Upper lobe of right lung (tissue), 1 donor: ENCODE measurements at regions not wholly inside any gene's neighbourhood (a gene's known extent, or its start where the extent isn't known, plus 50 kb on each side); places are given as distances from the start of the nearest gene placed in this dataset.

Experiments used
- ATAC-seq: fragments of 200-7000 bp; cut with Tn5 transposase; one replicate; pipeline ENCODE4 v1.9.1; 2020; ENCODE audit warnings: mild to moderate bottlenecking, moderate library complexity
- DNase-seq: peaks from one replicate; pipeline ENCODE4 v3.0.0-alpha.2; 2020
- H3K27ac ChIP-seq: fragments of 200-600 bp; one replicate; pipeline ENCODE4 v1.8.0; 2022
- H3K27me3 ChIP-seq: fragments of 200-600 bp; one replicate; pipeline ENCODE4 v1.8.0; 2022; ENCODE audit warnings: mild to moderate bottlenecking
- H3K36me3 ChIP-seq: fragments of 200-600 bp; one replicate; pipeline ENCODE4 v1.8.0; 2022
- H3K4me1 ChIP-seq: fragments of 200-600 bp; one replicate; pipeline ENCODE4 v1.8.0; 2022
- H3K4me3 ChIP-seq: fragments of 200-600 bp; one replicate; pipeline ENCODE4 v1.8.0; 2022; ENCODE audit warnings: mild to moderate bottlenecking
- H3K9me3 ChIP-seq: fragments of 200-600 bp; one replicate; pipeline ENCODE4 v1.8.0; 2022
- intact Hi-C: fragments of 100-400 bp; cut with DNase I; formaldehyde crosslinking; loops from one replicate; pipeline ENCODE4 v1.11.0; 2022
- TF ChIP-seq, protein P1 (sequence below): fragments of 200-600 bp; IDR thresholded peaks from one replicate; pipeline ENCODE4 v1.8.0; 2022; ENCODE audit warnings: antibody characterized with exemption
- donor health status: DM: no; HTN: yes; CAD: no; lungs with severe emphysema.

DNA sequence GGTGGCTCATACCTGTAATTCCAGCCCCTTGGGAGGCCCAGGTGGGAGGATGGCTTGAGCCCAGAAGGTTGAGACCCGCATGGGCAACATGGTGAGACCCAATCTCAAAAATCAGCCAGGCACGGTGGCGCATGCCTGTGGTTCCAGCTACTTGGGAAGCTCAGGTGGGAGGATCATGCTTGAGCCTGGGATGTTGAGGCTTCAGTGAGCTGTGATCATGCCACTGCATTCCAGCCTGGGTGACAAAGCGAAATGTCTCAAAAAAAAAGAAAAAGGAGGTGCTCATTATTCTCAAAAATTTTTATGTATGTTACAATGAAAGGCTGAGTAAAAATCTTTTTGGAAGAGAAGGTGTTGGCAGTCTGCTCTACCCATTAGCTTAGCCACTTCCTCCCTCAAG lies 106.8 kb downstream of the TSN start:
- intact Hi-C loops: no loop called here
- no peak overlapping the region for H3K27ac ChIP-seq
- H3K4me1 ChIP-seq: no peaks in the 10 kb centered on the region
- H3K9me3 ChIP-seq: no peaks in the 10 kb centered on the region
- ATAC-seq (no peak), DNase-seq (no peak)
- H3K36me3 ChIP-seq: no peaks in the 10 kb centered on the region
- peaks cover 5% of the 10 kb centered on the region for H3K27me3 ChIP-seq
- TF ChIP-seq, protein P1, sequence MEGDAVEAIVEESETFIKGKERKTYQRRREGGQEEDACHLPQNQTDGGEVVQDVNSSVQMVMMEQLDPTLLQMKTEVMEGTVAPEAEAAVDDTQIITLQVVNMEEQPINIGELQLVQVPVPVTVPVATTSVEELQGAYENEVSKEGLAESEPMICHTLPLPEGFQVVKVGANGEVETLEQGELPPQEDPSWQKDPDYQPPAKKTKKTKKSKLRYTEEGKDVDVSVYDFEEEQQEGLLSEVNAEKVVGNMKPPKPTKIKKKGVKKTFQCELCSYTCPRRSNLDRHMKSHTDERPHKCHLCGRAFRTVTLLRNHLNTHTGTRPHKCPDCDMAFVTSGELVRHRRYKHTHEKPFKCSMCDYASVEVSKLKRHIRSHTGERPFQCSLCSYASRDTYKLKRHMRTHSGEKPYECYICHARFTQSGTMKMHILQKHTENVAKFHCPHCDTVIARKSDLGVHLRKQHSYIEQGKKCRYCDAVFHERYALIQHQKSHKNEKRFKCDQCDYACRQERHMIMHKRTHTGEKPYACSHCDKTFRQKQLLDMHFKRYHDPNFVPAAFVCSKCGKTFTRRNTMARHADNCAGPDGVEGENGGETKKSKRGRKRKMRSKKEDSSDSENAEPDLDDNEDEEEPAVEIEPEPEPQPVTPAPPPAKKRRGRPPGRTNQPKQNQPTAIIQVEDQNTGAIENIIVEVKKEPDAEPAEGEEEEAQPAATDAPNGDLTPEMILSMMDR: no peak
- H3K4me3 ChIP-seq: no peak overlapping the region

DNA sequence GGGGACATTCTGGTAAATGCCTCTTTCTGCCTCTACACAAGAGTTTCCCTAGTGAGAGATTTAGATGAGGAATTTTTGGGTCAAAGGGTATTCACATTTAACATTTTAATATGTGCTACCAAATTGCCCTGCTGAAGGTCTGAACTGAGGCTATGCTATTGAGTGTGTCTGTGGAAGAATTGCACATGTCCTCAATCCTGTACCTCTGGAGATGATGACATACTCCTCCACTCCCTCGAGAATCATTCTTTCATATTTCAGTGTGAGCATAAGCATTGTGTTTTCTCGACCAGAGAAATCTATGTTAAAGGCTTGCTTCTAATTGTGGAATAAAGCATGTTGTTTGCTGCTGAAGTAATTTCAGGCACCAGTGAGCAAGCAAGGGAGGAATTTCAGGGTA lies 110.5 kb downstream of the TSN start:
- Histone ChIP-seq H3K4me3 (no peak overlapping the region), H3K36me3 (no peaks in the 10 kb centered on the region), H3K27ac (no peak overlapping the region), H3K27me3 (peaks cover 5% of the 10 kb centered on the region), H3K4me1 (no peaks in the 10 kb centered on the region), H3K9me3 (no peaks in the 10 kb centered on the region)
- DNase-seq (no peak), ATAC-seq (no peak)
- TF ChIP-seq, protein P1: no peak
- intact Hi-C loops: no loop called here

DNA sequence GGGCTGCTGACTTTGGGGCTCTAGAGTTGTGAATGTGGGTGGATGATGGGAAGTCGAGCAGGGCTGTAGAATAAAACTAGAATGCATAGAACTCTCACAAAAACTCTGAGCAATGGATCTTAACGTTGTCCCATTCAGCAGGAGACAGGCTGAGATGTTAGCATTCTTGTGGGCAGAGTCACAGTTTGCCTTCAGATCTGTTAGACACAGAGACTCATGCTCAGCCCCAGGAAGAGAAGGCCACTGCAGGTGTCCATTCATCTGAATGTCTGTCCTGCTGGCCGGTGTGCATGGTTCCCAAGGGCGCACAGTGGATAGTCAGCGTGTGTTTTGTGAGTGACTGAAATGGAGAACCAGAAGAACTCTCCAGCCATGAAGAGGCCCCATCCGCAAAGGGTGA lies 111.3 kb downstream of the TSN start:
- no peak overlapping the region for H3K4me3 ChIP-seq
- no peaks in the 10 kb centered on the region for H3K4me1 ChIP-seq
- no peaks in the 10 kb centered on the region for H3K36me3 ChIP-seq
- H3K27me3 ChIP-seq: peaks cover 5% of the 10 kb centered on the region
- TF ChIP-seq, protein P1: no peak
- no peak overlapping the region for H3K27ac ChIP-seq
- intact Hi-C loops: no loop called here
- no peaks in the 10 kb centered on the region for H3K9me3 ChIP-seq
- DNase-seq (no peak), ATAC-seq (no peak)

DNA sequence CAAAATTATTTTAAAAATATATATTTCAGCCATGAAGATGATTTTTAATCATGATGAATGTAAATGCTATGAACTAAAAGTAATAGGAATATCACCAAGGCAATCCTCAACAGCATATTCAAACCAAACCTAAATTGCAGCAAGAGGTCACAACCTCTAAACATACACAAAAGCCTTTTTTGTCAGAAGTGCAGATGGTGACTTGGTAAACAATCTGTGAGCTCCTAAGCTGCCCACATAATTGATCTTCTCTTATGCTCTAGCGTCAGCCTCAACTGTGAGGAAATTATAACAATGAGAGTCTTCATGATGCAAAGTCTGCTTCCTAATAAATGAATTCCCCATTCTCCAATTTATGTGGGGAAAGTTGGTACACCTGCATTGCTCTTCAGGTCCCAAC lies 113.2 kb downstream of the TSN start:
- H3K4me1 ChIP-seq: no peaks in the 10 kb centered on the region
- H3K4me3 ChIP-seq: no peak overlapping the region
- no peaks in the 10 kb centered on the region for H3K9me3 ChIP-seq
- H3K27me3 ChIP-seq: no peaks in the 10 kb centered on the region
- no peak overlapping the region for H3K27ac ChIP-seq
- DNase-seq (no peak), ATAC-seq (no peak)
- TF ChIP-seq, protein P1: no peak
- intact Hi-C loops: no loop called here
- no peaks in the 10 kb centered on the region for H3K36me3 ChIP-seq

DNA sequence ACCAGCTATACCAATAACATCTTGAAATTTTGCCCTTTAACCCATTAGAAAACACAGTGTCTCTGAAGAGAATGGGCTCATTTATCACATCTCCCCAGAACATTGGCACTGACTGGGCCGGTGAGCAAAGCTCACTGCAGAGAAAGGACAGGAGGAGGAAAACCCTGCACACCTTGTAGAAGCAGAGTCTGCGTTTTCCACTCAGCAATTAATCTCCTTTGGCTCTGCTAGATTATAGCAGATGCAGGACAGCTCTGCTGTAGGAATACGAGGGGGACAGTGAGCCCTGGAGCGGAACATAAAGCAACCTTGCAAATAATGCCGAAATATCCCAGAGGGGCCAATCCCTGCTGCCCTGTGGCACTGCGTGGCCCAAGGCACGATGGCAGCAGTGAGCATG lies 113.9 kb downstream of the TSN start:
- H3K27me3 ChIP-seq: no peaks in the 10 kb centered on the region
- H3K27ac ChIP-seq: no peak overlapping the region
- no peak for DNase-seq
- no peaks in the 10 kb centered on the region for H3K36me3 ChIP-seq
- H3K4me1 ChIP-seq: no peaks in the 10 kb centered on the region
- no peaks in the 10 kb centered on the region for H3K9me3 ChIP-seq
- H3K4me3 ChIP-seq: no peak overlapping the region
- intact Hi-C loops: no loop called here
- ATAC-seq: no peak
- TF ChIP-seq, protein P1: no peak

DNA sequence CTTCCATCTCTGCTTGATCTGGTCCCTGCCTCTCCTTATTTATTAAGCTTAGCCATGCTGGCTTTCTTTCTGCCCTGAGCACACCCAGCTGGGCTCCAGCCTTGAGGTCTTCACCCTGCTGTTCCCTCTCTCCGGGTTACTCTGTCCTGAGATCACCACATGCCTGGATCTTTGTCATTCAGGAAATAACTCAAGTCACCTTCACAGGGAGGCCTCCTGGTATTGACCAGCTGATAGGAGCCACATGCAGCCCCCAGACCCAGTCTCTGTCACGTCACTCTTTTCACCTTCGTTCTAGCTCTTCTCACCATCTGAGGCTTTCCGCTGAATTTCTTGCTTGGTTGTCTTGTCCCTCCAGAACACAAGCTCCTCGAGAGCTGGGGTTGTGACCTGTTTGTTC lies 114.4 kb downstream of the TSN start:
- intact Hi-C loops: no loop called here
- Histone ChIP-seq H3K4me3 (no peak overlapping the region), H3K36me3 (no peaks in the 10 kb centered on the region), H3K4me1 (no peaks in the 10 kb centered on the region), H3K27ac (no peak overlapping the region), H3K27me3 (no peaks in the 10 kb centered on the region), H3K9me3 (no peaks in the 10 kb centered on the region)
- TF ChIP-seq, protein P1: no peak
- DNase-seq (no peak), ATAC-seq (no peak)
